IPS-NIHi7 (cell line): ENCODE measurements at regions not wholly inside any gene's neighbourhood (a gene's known extent, or its start where the extent isn't known, plus 50 kb on each side); places are given as distances from the start of the nearest gene placed in this dataset.

Source experiments
- DNase-seq: peaks from one replicate; pipeline ENCODE4 v3.0.0; 2012; ENCODE audit warnings: mixed read lengths; ENCODE audit errors: extremely low spot score

DNA sequence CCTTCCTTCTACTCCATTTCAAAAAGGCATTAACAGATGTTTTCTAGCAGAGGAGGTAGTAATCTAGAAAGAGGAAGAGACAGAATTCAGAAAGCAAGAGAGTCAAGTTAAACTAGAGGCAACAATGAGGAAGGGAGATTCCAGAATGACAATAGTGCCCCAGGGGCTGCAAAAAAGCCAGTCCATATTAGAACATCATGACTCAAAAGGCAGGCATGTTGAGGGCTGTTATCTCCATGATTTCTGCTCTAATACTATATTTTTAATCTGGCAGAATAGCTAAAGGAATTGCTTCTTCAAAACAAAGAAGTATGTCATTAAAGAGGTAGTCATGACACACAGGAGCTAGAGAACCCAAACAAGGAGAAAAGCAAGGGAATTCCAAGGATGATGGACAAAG is 599.6 kb downstream of the INHBA start:
- no peak for DNase-seq

GRCh38 chr7:41098846-41099245 is 604.0 kb downstream of the INHBA start:
- DNase-seq = no peak

DNA sequence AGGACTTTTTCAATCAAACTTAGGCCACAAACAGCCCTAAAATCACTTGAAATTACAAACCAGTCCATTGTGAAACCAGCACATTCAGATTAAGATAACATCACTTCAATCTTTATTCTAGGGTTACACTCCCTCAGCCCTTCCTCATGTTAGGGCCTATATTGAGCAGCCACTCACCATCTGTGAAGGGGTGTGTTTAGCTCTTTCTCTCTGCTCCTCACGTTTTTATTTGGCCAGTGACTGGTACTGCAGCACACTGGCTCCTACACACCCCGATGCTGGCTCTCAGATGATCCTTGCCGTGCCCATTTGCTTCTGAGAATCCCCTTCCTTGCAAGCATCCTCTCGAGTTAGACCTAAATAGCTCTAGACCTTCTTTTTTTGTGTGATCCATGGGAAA is 604.5 kb downstream of the INHBA start:
- no peak for DNase-seq

- DNase-seq = no peak
Measured at GRCh38 chr7:41097501-41097900, 605.4 kb downstream of the INHBA start.

- no peak for DNase-seq
Measured at GRCh38 chr7:41096917-41097316, 606.0 kb downstream of the INHBA start.

DNA sequence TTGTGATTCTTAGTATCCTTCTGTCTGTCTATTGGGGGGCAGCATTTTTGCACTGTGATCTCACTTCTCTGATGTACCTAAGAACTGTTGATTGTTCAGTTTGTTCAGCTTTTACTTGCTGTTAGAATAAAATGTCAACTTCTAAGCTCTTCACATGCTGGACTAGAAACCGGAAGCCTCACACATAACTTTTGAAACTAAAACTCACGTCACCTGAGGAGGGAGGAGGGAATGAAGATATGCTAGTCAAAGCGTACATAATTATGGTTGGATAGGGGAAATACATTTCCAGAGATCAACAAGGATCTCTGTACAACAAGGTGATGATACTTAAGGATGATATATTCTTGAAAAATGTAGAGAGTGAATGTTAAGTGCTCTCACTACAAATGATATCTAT is 609.7 kb downstream of the INHBA start:
- no peak for DNase-seq

- DNase-seq = no peak
Measured at GRCh38 chr7:41085244-41085643, 617.6 kb downstream of the INHBA start.

GRCh38 chr7:41084381-41084780 is 618.5 kb downstream of the INHBA start:
- no peak for DNase-seq

DNA sequence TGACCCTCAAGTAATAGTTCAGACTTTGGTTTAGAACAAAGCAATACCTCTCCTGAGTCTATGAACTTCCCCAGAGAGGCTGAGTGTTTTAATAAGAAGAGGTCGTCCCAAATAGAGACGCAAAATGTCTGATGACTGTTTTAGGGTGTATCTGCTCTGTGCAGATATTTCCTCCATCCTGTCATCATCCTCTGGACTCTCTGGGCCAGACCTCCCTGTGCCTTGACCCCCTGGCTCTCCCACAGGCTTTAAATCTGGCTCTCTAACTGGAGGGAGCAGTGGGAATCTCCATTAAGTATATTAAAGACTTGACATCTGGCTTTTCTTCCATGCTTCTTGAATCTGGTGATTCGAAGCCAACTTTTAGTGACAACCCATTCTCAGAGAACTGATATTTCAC is 633.3 kb downstream of the INHBA start:
- DNase-seq = no peak

DNA sequence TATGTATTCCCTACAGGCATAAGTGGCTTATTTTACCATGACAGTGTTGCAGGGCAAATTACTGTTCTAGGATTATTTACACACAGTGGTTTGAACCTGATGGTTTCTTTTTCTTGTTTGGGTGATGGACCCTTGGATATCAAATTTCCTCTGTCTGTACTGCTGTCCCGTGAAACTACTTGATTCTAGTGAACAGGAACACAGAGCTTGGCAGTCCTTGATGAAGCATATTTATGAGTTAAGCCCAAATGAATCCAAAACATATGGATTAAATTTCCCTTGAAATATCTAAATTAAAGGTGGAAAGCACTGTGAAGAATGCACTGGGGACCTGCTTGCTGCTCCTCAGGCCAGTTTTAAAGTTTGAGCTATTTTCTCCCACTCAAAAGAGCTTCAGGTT is 635.3 kb downstream of the INHBA start:
- no peak for DNase-seq

- DNase-seq = no peak
Measured at GRCh38 chr7:41065663-41066062, 637.2 kb downstream of the INHBA start.

DNA sequence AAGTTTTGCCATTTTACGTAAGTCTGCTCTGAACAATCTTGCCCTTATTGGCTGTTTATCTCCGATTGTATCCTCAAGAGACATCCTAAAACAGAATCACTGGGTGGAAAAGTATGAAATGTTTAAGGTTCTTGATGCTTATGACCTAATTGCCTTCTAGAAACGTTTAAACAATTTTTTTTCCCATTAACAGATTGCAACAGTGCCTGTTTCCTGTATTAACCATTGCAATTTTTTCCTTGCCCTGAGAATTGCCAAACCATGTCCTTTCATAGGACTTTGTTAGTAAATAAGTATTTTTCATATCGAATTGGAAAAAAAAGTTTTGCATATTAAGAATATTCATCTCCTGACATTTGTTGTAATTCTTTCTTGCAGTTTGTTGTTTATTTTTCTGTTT is 639.8 kb downstream of the INHBA start:
- no peak for DNase-seq

DNA sequence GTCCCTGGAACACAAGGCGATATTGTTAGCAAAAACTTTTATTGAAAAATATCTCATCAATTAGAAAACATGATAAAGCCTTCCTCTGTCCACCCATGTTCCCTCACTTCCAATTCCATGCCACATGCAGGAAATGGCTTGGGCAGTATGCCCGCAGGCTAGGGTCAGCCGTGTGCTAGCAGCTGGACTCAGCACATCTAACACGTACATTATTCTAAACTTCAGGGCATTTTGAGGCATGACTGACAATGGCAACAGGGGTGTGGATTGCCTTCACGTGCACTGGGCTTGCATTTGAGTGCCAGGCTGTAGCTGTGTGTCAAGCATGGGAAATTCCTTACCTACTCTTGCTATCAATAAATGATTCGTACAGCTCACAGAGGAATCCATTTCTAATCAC is 642.1 kb downstream of the INHBA start:
- DNase-seq = no peak

GRCh38 chr7:41059796-41060195 is 643.1 kb downstream of the INHBA start:
- no peak for DNase-seq

DNA sequence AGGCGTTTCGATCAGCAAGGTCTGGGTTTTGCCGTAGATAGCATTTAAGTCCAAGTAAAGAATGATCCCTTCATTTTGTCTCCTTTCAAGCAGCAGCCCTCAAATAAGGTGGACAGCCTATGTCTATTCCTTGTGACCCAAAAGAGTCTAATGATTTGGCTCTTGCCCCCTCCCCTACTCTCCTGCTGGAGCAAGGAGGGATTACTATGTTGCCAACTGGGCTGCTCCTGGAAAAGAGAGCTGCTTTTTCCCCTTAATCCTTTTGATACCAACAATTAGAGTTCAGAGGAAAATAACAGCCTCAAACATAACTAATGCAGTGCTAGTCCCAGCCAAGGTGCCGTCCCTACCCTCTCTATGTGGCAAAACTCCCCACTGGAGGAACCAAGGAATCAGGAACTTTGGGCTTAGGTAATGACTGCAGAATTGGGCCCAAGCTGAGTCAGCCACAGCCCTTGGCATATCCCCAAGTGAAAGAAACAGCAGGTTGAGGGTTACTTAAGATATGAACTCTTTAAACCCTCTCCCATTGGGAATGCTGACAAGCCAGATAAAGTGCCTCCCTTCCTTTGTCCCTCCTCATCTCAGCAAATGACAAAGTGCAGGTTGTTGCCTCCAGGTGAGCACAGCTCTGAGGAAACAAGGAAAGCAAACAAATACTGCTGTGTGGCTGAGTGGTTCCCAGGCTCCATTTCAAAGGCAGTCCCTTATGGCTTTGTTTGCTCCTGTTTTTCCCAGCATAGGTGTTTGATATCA is 643.7 kb downstream of the INHBA start:
- peak; percentile 55 for DNase-seq

GRCh38 chr7:41054960-41055661 is 647.8 kb downstream of the INHBA start:
- no peak for DNase-seq

- DNase-seq = no peak
Measured at GRCh38 chr7:41053820-41054219, 649.1 kb downstream of the INHBA start.

- DNase-seq = no peak
Measured at GRCh38 chr7:41052736-41053135, 650.2 kb downstream of the INHBA start.

- DNase-seq = no peak
Measured at GRCh38 chr7:41052201-41052600, 650.7 kb downstream of the INHBA start.

GRCh38 chr7:41051535-41051934 is 651.4 kb downstream of the INHBA start:
- no peak for DNase-seq

DNA sequence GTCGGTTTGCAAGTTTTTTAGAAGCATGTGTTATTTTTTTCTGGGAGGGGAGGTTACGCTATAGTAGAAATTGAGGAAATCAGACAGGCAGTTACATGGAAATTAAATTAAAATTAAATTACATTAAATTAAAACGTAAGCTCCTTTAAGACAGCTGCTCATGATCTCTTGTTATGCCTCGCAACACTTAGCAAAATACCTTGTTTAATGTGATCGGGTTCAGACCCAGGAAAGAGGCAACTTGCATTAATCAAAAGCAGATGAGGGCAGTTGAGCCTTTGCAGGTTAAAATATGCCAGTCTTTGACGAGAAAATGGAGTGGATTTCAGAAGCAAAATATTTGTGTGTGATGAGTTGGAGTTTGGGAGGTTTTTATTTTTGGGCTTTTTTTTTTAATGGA is 651.8 kb downstream of the INHBA start:
- DNase-seq = no peak

GRCh38 chr7:41048771-41049170 is 654.1 kb downstream of the INHBA start:
- DNase-seq = no peak

- no peak for DNase-seq
Measured at GRCh38 chr7:41047789-41048191, 655.1 kb downstream of the INHBA start.

GRCh38 chr7:41047211-41047610 is 655.7 kb downstream of the INHBA start:
- no peak for DNase-seq
